Keratinocyte (primary cell): ENCODE measurements at regions not wholly inside any gene's neighbourhood (a gene's known extent, or its start where the extent isn't known, plus 50 kb on each side); places are given as distances from the start of the nearest gene placed in this dataset.

ENCODE experiments used
- DNase-seq: peaks from one replicate; pipeline ENCODE4 v3.0.0-alpha.2; 2011; ENCODE audit warnings: low read depth, missing footprints, low spot score
- FAIRE-seq: peaks from 2 replicates; lab custom pipeline; 2011; peaks lifted over from hg19 to GRCh38; lab: Jason Lieb, UNC
- H2AFZ ChIP-seq: 2 replicates; pipeline ENCODE4 v1.6.0; 2012; ENCODE audit warnings: low read length, control low read depth, inconsistent platforms; ENCODE audit not compliant: control insufficient read depth
- H3K27ac ChIP-seq: 2 replicates; pipeline ENCODE4 v1.5.1; 2011; ENCODE audit warnings: low read length; ENCODE audit not compliant: control insufficient read depth, insufficient read depth
- H3K27me3 ChIP-seq: 3 replicates; pipeline ENCODE4 v1.6.0; 2011; ENCODE audit warnings: low read length; ENCODE audit not compliant: control insufficient read depth, insufficient read depth; ENCODE audit errors: extremely low read depth
- H3K36me3 ChIP-seq, 2 experiments: 2 replicates in 1 of 2; 3 replicates in 1 of 2; pipeline ENCODE4 v1.5.1; 2011; ENCODE audit warnings: low read length in 2 of 2, mild to moderate bottlenecking in 1 of 2; ENCODE audit not compliant: control insufficient read depth in 2 of 2, insufficient read depth in 2 of 2; ENCODE audit errors: extremely low read depth in 1 of 2
- H3K4me1 ChIP-seq: 3 replicates; pipeline ENCODE4 v1.5.1; 2011; ENCODE audit warnings: low read length; ENCODE audit not compliant: control insufficient read depth, insufficient read depth; ENCODE audit errors: extremely low read depth
- H3K4me2 ChIP-seq: 3 replicates; pipeline ENCODE4 v1.6.0; 2011; ENCODE audit warnings: low read depth, low read length; ENCODE audit not compliant: control insufficient read depth, insufficient read depth; ENCODE audit errors: extremely low read depth
- H3K4me3 ChIP-seq, 3 experiments: fragments of 200-600 bp in 1 of 3; sonication (generic) in 1 of 3; 2 replicates in 2 of 3; 3 replicates in 1 of 3; pipeline ENCODE4 v1.5.1; 2011 to 2016; ENCODE audit warnings: low read length in 3 of 3, mild to moderate bottlenecking in 3 of 3, control low read depth in 2 of 3, inconsistent platforms in 1 of 3, low read depth in 1 of 3, mixed read lengths in 1 of 3, mixed run types in 1 of 3, moderate library complexity in 1 of 3; ENCODE audit not compliant: control insufficient read depth in 2 of 3, insufficient read depth in 2 of 3; ENCODE audit errors: extremely low read depth in 1 of 3
- H3K79me2 ChIP-seq: 2 replicates; pipeline ENCODE4 v1.6.0; 2012; ENCODE audit warnings: low read length; ENCODE audit not compliant: control insufficient read depth, insufficient read depth
- H3K9ac ChIP-seq: 3 replicates; pipeline ENCODE4 v1.6.0; 2011; ENCODE audit warnings: low read length; ENCODE audit not compliant: control insufficient read depth, insufficient read depth; ENCODE audit errors: extremely low read depth
- H3K9me1 ChIP-seq: 3 replicates; pipeline ENCODE4 v1.6.0; 2011; ENCODE audit warnings: low read length; ENCODE audit not compliant: control insufficient read depth, insufficient read depth; ENCODE audit errors: extremely low read depth
- H3K9me3 ChIP-seq: 2 replicates; pipeline ENCODE4 v1.5.1; 2012; ENCODE audit warnings: low read depth, low read length; ENCODE audit not compliant: control insufficient read depth
- H4K20me1 ChIP-seq: 3 replicates; pipeline ENCODE4 v1.6.0; 2011; ENCODE audit warnings: low read length; ENCODE audit not compliant: control insufficient read depth, insufficient read depth; ENCODE audit errors: extremely low read depth
- CTCF ChIP-seq, 3 experiments: IDR thresholded peaks in 1 of 3; conservative IDR thresholded peaks in 1 of 3; optimal IDR thresholded peaks in 1 of 3; 2 replicates in 2 of 3; 3 replicates in 1 of 3; pipeline versions ENCODE3 to v1.5.1; 2011; ENCODE audit warnings: low read length in 3 of 3, mild to moderate bottlenecking in 3 of 3, moderate library complexity in 2 of 3, control low read depth in 1 of 3, inconsistent platforms in 1 of 3; ENCODE audit not compliant: insufficient read depth in 2 of 3; ENCODE audit errors: extremely low read depth in 1 of 3
- EZH2 ChIP-seq: IDR thresholded peaks from one replicate; pipeline ENCODE4 v1.6.1; 2012; ENCODE audit warnings: inconsistent platforms, mild to moderate bottlenecking, low read length, moderate library complexity
- dilution Hi-C: fragments of 300-500 bp; cut with MboI; formaldehyde crosslinking; loops from one replicate; pipeline ENCODE4 v1.7.0; 2020; ENCODE audit warnings: low sequenced_read_pairs; ENCODE audit not compliant: extremely low pct_ligation_motif_present

GRCh38 chr15:38823263-38823662 is 258.6 kb upstream of the RASGRP1 start:
- H3K4me2 ChIP-seq: no peak overlapping the region

GRCh38 chr15:38824719-38825118 is 260.1 kb upstream of the RASGRP1 start:
- TF ChIP-seq CTCF (optimal IDR thresholded peaks at IDR 0.05 in 1 of 3, IDR thresholded peaks at IDR 0.05 in 1 of 3, conservative IDR thresholded peaks at IDR 0.05 in 1 of 3; ENCODE audit: extremely low read depth in 1 of 3, insufficient read depth in 2 of 3, low read length in 3 of 3) (no peak), EZH2 (no peak)
- Histone ChIP-seq H3K4me3 (no peak overlapping the region), H4K20me1 (no peaks in the 10 kb centered on the region), H3K27ac (no peak overlapping the region), H3K79me2 (no peaks in the 10 kb centered on the region), H3K9me1 (no peaks in the 10 kb centered on the region), H2AFZ (no peak overlapping the region), H3K4me1 (no peaks in the 10 kb centered on the region), H3K9ac (no peak overlapping the region), H3K27me3 (peaks cover 17% of the 10 kb centered on the region), H3K9me3 (no peaks in the 10 kb centered on the region), H3K36me3 (no peaks in the 10 kb centered on the region), H3K4me2 (no peak overlapping the region)
- no peak for DNase-seq
- FAIRE-seq: no peak
- dilution Hi-C loops: no loop called here

More at GRCh38 chr15:38823263-38823662, 258.6 kb upstream of the RASGRP1 start:
- H3K27ac ChIP-seq: no peak overlapping the region
- H3K27me3 ChIP-seq: peaks cover 17% of the 10 kb centered on the region
- FAIRE-seq (no peak), DNase-seq (no peak)
- no peaks in the 10 kb centered on the region for H3K36me3 ChIP-seq
- no peak overlapping the region for H2AFZ ChIP-seq
- no peak overlapping the region for H3K4me3 ChIP-seq
- no peaks in the 10 kb centered on the region for H3K79me2 ChIP-seq
- dilution Hi-C loops: no loop called here
- H3K9ac ChIP-seq: no peak overlapping the region
- TF ChIP-seq CTCF (optimal IDR thresholded peaks at IDR 0.05 in 1 of 3, IDR thresholded peaks at IDR 0.05 in 1 of 3, conservative IDR thresholded peaks at IDR 0.05 in 1 of 3; ENCODE audit: extremely low read depth in 1 of 3, insufficient read depth in 2 of 3, low read length in 3 of 3) (no peak), EZH2 (no peak)
- no peaks in the 10 kb centered on the region for H4K20me1 ChIP-seq
- no peaks in the 10 kb centered on the region for H3K9me3 ChIP-seq
- no peaks in the 10 kb centered on the region for H3K4me1 ChIP-seq
- H3K9me1 ChIP-seq: no peaks in the 10 kb centered on the region
